ENCODE measurements at regions not wholly inside any gene's neighbourhood (a gene's known extent, or its start where the extent isn't known, plus 50 kb on each side); places are given as distances from the start of the nearest gene placed in this dataset.

GRCh38 chr4:53782458-53782845 lies 191.2 kb upstream of the LNX1 start:
- Histone ChIP-seq H3K9me3 (ENCODE audit: control insufficient read depth in 1 of 2, low read length in 2 of 2) (no peaks in the 10 kb centered on the region), H3K4me1 (ENCODE audit: control insufficient read depth in 1 of 2, insufficient read depth in 2 of 2, low read length in 2 of 2) (peaks cover 0 to 4% of the 10 kb centered on the region in 2 donors), H3K9ac (ENCODE audit: low read depth in 1 of 2, low read length in 2 of 2) (no peak overlapping the region), H3K27me3 (ENCODE audit: control insufficient read depth in 1 of 2, insufficient read depth in 2 of 2, low read length in 2 of 2) (peaks cover 0 to 3% of the 10 kb centered on the region in 2 donors), H3K4me3 (ENCODE audit: low read depth in 1 of 2, low read length in 2 of 2) (no peak overlapping the region), H3K36me3 (ENCODE audit: control insufficient read depth in 1 of 2, insufficient read depth in 2 of 2, low read length in 2 of 2) (no peaks in the 10 kb centered on the region), H3K27ac (ENCODE audit: low read depth, low read length) (no peak overlapping the region)

- Histone ChIP-seq H3K9me3 (ENCODE audit: control insufficient read depth in 1 of 2, low read length in 2 of 2) (no peaks in the 10 kb centered on the region), H3K4me3 (ENCODE audit: low read depth in 1 of 2, low read length in 2 of 2) (no peak overlapping the region), H3K9ac (ENCODE audit: low read depth in 1 of 2, low read length in 2 of 2) (no peak overlapping the region), H3K36me3 (ENCODE audit: control insufficient read depth in 1 of 2, insufficient read depth in 2 of 2, low read length in 2 of 2) (no peaks in the 10 kb centered on the region), H3K4me1 (ENCODE audit: control insufficient read depth in 1 of 2, insufficient read depth in 2 of 2, low read length in 2 of 2) (no peaks in the 10 kb centered on the region), H3K27ac (ENCODE audit: low read depth, low read length) (no peak overlapping the region), H3K27me3 (ENCODE audit: control insufficient read depth in 1 of 2, insufficient read depth in 2 of 2, low read length in 2 of 2) (peaks cover 0 to 3% of the 10 kb centered on the region in 2 donors)
These were observed 190.6 kb upstream of the LNX1 start for GRCh38 chr4:53781629-53782457.

GRCh38 chr4:53780736-53781400 lies 189.6 kb upstream of the LNX1 start:
- H3K27ac ChIP-seq (ENCODE audit: low read depth, low read length), result no peak overlapping the region
- no peaks in the 10 kb centered on the region for H3K36me3 ChIP-seq (ENCODE audit: control insufficient read depth in 1 of 2, insufficient read depth in 2 of 2, low read length in 2 of 2)
- H3K9ac ChIP-seq (ENCODE audit: low read depth in 1 of 2, low read length in 2 of 2), result no peak overlapping the region
- H3K4me1 ChIP-seq (ENCODE audit: control insufficient read depth in 1 of 2, insufficient read depth in 2 of 2, low read length in 2 of 2), result no peaks in the 10 kb centered on the region
- H3K4me3 ChIP-seq (ENCODE audit: low read depth in 1 of 2, low read length in 2 of 2), result no peak overlapping the region
- no peaks in the 10 kb centered on the region for H3K9me3 ChIP-seq (ENCODE audit: control insufficient read depth in 1 of 2, low read length in 2 of 2)
- H3K27me3 ChIP-seq (ENCODE audit: control insufficient read depth in 1 of 2, insufficient read depth in 2 of 2, low read length in 2 of 2), result peaks cover 0 to 3% of the 10 kb centered on the region in 2 donors

GRCh38 chr4:53779025-53779424 lies 187.7 kb upstream of the LNX1 start:
- Histone ChIP-seq H3K9me3 (ENCODE audit: control insufficient read depth in 1 of 2, low read length in 2 of 2) (no peaks in the 10 kb centered on the region), H3K4me3 (ENCODE audit: low read depth in 1 of 2, low read length in 2 of 2) (no peak overlapping the region), H3K27ac (ENCODE audit: low read depth, low read length) (no peak overlapping the region), H3K9ac (ENCODE audit: low read depth in 1 of 2, low read length in 2 of 2) (no peak overlapping the region), H3K27me3 (ENCODE audit: control insufficient read depth in 1 of 2, insufficient read depth in 2 of 2, low read length in 2 of 2) (peaks cover 0 to 3% of the 10 kb centered on the region in 2 donors), H3K4me1 (ENCODE audit: control insufficient read depth in 1 of 2, insufficient read depth in 2 of 2, low read length in 2 of 2) (no peaks in the 10 kb centered on the region), H3K36me3 (ENCODE audit: control insufficient read depth in 1 of 2, insufficient read depth in 2 of 2, low read length in 2 of 2) (no peaks in the 10 kb centered on the region)

GRCh38 chr4:53778155-53778554 lies 186.9 kb upstream of the LNX1 start:
- Histone ChIP-seq H3K36me3 (ENCODE audit: control insufficient read depth in 1 of 2, insufficient read depth in 2 of 2, low read length in 2 of 2) (no peaks in the 10 kb centered on the region), H3K27me3 (ENCODE audit: control insufficient read depth in 1 of 2, insufficient read depth in 2 of 2, low read length in 2 of 2) (peaks cover 0 to 3% of the 10 kb centered on the region in 2 donors), H3K4me3 (ENCODE audit: low read depth in 1 of 2, low read length in 2 of 2) (no peak overlapping the region), H3K4me1 (ENCODE audit: control insufficient read depth in 1 of 2, insufficient read depth in 2 of 2, low read length in 2 of 2) (no peaks in the 10 kb centered on the region), H3K27ac (ENCODE audit: low read depth, low read length) (no peak overlapping the region), H3K9ac (ENCODE audit: low read depth in 1 of 2, low read length in 2 of 2) (no peak overlapping the region), H3K9me3 (ENCODE audit: control insufficient read depth in 1 of 2, low read length in 2 of 2) (no peaks in the 10 kb centered on the region)

- no peaks in the 10 kb centered on the region for H3K9me3 ChIP-seq (ENCODE audit: control insufficient read depth in 1 of 2, low read length in 2 of 2)
- H3K27ac ChIP-seq (ENCODE audit: low read depth, low read length), result no peak overlapping the region
- H3K4me3 ChIP-seq (ENCODE audit: low read depth in 1 of 2, low read length in 2 of 2), result no peak overlapping the region
- peaks cover 0 to 3% of the 10 kb centered on the region in 2 donors for H3K27me3 ChIP-seq (ENCODE audit: control insufficient read depth in 1 of 2, insufficient read depth in 2 of 2, low read length in 2 of 2)
- H3K4me1 ChIP-seq (ENCODE audit: control insufficient read depth in 1 of 2, insufficient read depth in 2 of 2, low read length in 2 of 2), result no peaks in the 10 kb centered on the region
- H3K36me3 ChIP-seq (ENCODE audit: control insufficient read depth in 1 of 2, insufficient read depth in 2 of 2, low read length in 2 of 2), result no peaks in the 10 kb centered on the region
- no peak overlapping the region for H3K9ac ChIP-seq (ENCODE audit: low read depth in 1 of 2, low read length in 2 of 2)
These were observed 186.1 kb upstream of the LNX1 start for GRCh38 chr4:53777244-53777984.

GRCh38 chr4:53776141-53776540 lies 184.9 kb upstream of the LNX1 start:
- Histone ChIP-seq H3K4me1 (ENCODE audit: control insufficient read depth in 1 of 2, insufficient read depth in 2 of 2, low read length in 2 of 2) (no peaks in the 10 kb centered on the region), H3K27ac (ENCODE audit: low read depth, low read length) (no peak overlapping the region), H3K27me3 (ENCODE audit: control insufficient read depth in 1 of 2, insufficient read depth in 2 of 2, low read length in 2 of 2) (peaks cover 0 to 3% of the 10 kb centered on the region in 2 donors), H3K9me3 (ENCODE audit: control insufficient read depth in 1 of 2, low read length in 2 of 2) (no peaks in the 10 kb centered on the region), H3K4me3 (ENCODE audit: low read depth in 1 of 2, low read length in 2 of 2) (no peak overlapping the region), H3K36me3 (ENCODE audit: control insufficient read depth in 1 of 2, insufficient read depth in 2 of 2, low read length in 2 of 2) (no peaks in the 10 kb centered on the region), H3K9ac (ENCODE audit: low read depth in 1 of 2, low read length in 2 of 2) (no peak overlapping the region)

GRCh38 chr4:53775381-53775780 lies 184.1 kb upstream of the LNX1 start:
- Histone ChIP-seq H3K27ac (ENCODE audit: low read depth, low read length) (no peak overlapping the region), H3K9me3 (ENCODE audit: control insufficient read depth in 1 of 2, low read length in 2 of 2) (no peaks in the 10 kb centered on the region), H3K27me3 (ENCODE audit: control insufficient read depth in 1 of 2, insufficient read depth in 2 of 2, low read length in 2 of 2) (no peaks in the 10 kb centered on the region), H3K9ac (ENCODE audit: low read depth in 1 of 2, low read length in 2 of 2) (no peak overlapping the region), H3K36me3 (ENCODE audit: control insufficient read depth in 1 of 2, insufficient read depth in 2 of 2, low read length in 2 of 2) (no peaks in the 10 kb centered on the region), H3K4me3 (ENCODE audit: low read depth in 1 of 2, low read length in 2 of 2) (no peak overlapping the region), H3K4me1 (ENCODE audit: control insufficient read depth in 1 of 2, insufficient read depth in 2 of 2, low read length in 2 of 2) (no peaks in the 10 kb centered on the region)

- H3K9ac ChIP-seq (ENCODE audit: low read depth in 1 of 2, low read length in 2 of 2), result no peak overlapping the region
- H3K4me3 ChIP-seq (ENCODE audit: low read depth in 1 of 2, low read length in 2 of 2), result no peak overlapping the region
- no peaks in the 10 kb centered on the region for H3K36me3 ChIP-seq (ENCODE audit: control insufficient read depth in 1 of 2, insufficient read depth in 2 of 2, low read length in 2 of 2)
- H3K27me3 ChIP-seq (ENCODE audit: control insufficient read depth in 1 of 2, insufficient read depth in 2 of 2, low read length in 2 of 2), result no peaks in the 10 kb centered on the region
- H3K9me3 ChIP-seq (ENCODE audit: control insufficient read depth in 1 of 2, low read length in 2 of 2), result no peaks in the 10 kb centered on the region
- H3K4me1 ChIP-seq (ENCODE audit: control insufficient read depth in 1 of 2, insufficient read depth in 2 of 2, low read length in 2 of 2), result no peaks in the 10 kb centered on the region
- H3K27ac ChIP-seq (ENCODE audit: low read depth, low read length), result no peak overlapping the region
These were observed 180.0 kb upstream of the LNX1 start for GRCh38 chr4:53771326-53771725.

- Histone ChIP-seq H3K36me3 (ENCODE audit: control insufficient read depth in 1 of 2, insufficient read depth in 2 of 2, low read length in 2 of 2) (no peaks in the 10 kb centered on the region), H3K27ac (ENCODE audit: low read depth, low read length) (no peak overlapping the region), H3K9me3 (ENCODE audit: control insufficient read depth in 1 of 2, low read length in 2 of 2) (no peaks in the 10 kb centered on the region), H3K4me1 (ENCODE audit: control insufficient read depth in 1 of 2, insufficient read depth in 2 of 2, low read length in 2 of 2) (peaks cover 0 to 4% of the 10 kb centered on the region in 2 donors), H3K27me3 (ENCODE audit: control insufficient read depth in 1 of 2, insufficient read depth in 2 of 2, low read length in 2 of 2) (no peaks in the 10 kb centered on the region), H3K9ac (ENCODE audit: low read depth in 1 of 2, low read length in 2 of 2) (no peak overlapping the region), H3K4me3 (ENCODE audit: low read depth in 1 of 2, low read length in 2 of 2) (no peak overlapping the region)
These were observed 176.2 kb upstream of the LNX1 start for GRCh38 chr4:53767482-53767881.
